Calu3 (cell line): ENCODE measurements at regions not wholly inside any gene's neighbourhood (a gene's known extent, or its start where the extent isn't known, plus 50 kb on each side); places are given as distances from the start of the nearest gene placed in this dataset.

ENCODE experiments used
- BruUV-seq: library from RNA; stranded (reverse); fragments of 400-500 nt; replicated peaks from 2 replicates; lab custom pipeline; 2021; lab: Mats Ljungman, UMichigan
- CTCF ChIA-PET: fragments of 300-600 bp; sonication (Branson Sonifier 250); formaldehyde crosslinking; loops from one replicate; lab custom pipeline; 2022; ENCODE audit warnings: antibody characterized with exemption; lab: Charles Lee
- DNase-seq: peaks from one replicate; pipeline ENCODE4 v3.0.0; 2022
- H3K27ac Mint-ChIP-seq: one replicate; pipeline ENCODE4 v1.8.0; 2022; ENCODE audit warnings: mixed read lengths; ENCODE audit not compliant: unreplicated experiment
- H3K27me3 Mint-ChIP-seq: one replicate; pipeline ENCODE4 v1.8.0; 2022; ENCODE audit warnings: mixed read lengths; ENCODE audit not compliant: unreplicated experiment
- H3K36me3 Mint-ChIP-seq: one replicate; pipeline ENCODE4 v1.8.0; 2022; ENCODE audit warnings: mild to moderate bottlenecking, moderate library complexity, mixed read lengths; ENCODE audit not compliant: insufficient read depth, unreplicated experiment
- H3K4me1 Mint-ChIP-seq: one replicate; pipeline ENCODE4 v1.8.0; 2022; ENCODE audit warnings: mild to moderate bottlenecking, low read depth, mixed read lengths; ENCODE audit not compliant: unreplicated experiment
- H3K4me3 Mint-ChIP-seq: one replicate; pipeline ENCODE4 v1.8.0; 2022; ENCODE audit warnings: mild to moderate bottlenecking, low read depth, moderate library complexity, mixed read lengths; ENCODE audit not compliant: unreplicated experiment
- H3K9me3 Mint-ChIP-seq: one replicate; pipeline ENCODE4 v1.8.0; 2022; ENCODE audit warnings: low read depth, mixed read lengths; ENCODE audit not compliant: unreplicated experiment
- intact Hi-C: fragments of 100-400 bp; cut with micrococcal nuclease; formaldehyde crosslinking; loops from one replicate; pipeline ENCODE4 v1.10.0; 2022; ENCODE audit not compliant: unreplicated experiment
- TF ChIP-seq, protein P1 (sequence below): fragments of 200-600 bp; IDR thresholded peaks from one replicate; pipeline ENCODE4 v1.8.0; 2022; ENCODE audit warnings: antibody characterized with exemption; ENCODE audit not compliant: unreplicated experiment

DNA sequence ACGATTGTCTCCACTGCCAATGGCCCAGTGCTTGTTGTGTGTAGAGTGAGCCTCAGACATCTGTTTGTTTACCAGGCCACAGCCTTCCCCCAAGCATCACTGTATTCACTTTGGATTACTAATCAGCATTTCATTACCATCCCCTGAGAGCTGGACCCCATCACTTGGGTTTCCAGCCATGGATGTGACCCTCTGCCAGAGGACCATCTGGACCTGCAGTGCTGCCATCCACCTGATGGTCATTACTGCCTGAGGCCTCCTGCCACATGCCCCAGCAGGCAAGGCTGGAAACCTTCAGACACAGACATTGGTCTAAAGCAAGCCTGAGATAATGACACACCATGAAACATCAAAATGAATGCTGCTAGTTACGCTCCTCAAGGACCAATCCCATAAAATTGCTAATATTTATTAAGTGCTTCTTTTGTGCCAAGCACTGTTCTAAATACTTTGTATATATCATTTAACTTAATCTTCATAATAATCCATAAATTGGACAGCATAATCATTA, 2096.3 kb upstream of the CELF4 start:
- CTCF ChIA-PET = no interaction called here
- no peak overlapping the region for H3K4me3 Mint-ChIP-seq
- no peak for DNase-seq

DNA sequence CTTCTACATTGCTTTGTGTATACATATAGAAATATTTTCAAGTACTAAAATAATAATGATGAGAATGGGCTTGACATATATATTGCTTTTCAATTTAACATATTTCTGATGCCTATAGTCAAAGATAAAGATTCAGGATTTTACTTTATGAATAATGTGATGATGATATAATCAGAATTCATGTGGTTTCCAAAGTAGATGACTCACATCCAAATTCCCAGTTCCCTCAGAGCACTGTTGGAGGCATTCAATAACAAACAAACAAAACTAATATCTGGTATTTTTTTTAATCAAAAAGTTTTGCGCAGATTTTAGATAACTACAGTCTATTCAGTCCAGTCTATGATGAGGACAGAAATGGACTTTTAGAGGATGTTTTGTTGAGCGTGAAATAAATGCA, 2094.5 kb upstream of the CELF4 start:
- H3K4me3 Mint-ChIP-seq = no peak overlapping the region
- H3K36me3 Mint-ChIP-seq = no peaks in the 10 kb centered on the region
- TF ChIP-seq, protein P1, sequence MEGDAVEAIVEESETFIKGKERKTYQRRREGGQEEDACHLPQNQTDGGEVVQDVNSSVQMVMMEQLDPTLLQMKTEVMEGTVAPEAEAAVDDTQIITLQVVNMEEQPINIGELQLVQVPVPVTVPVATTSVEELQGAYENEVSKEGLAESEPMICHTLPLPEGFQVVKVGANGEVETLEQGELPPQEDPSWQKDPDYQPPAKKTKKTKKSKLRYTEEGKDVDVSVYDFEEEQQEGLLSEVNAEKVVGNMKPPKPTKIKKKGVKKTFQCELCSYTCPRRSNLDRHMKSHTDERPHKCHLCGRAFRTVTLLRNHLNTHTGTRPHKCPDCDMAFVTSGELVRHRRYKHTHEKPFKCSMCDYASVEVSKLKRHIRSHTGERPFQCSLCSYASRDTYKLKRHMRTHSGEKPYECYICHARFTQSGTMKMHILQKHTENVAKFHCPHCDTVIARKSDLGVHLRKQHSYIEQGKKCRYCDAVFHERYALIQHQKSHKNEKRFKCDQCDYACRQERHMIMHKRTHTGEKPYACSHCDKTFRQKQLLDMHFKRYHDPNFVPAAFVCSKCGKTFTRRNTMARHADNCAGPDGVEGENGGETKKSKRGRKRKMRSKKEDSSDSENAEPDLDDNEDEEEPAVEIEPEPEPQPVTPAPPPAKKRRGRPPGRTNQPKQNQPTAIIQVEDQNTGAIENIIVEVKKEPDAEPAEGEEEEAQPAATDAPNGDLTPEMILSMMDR = no peak
- DNase-seq = no peak
- intact Hi-C loops = no loop called here
- BruUV-seq = no TSS peak
- no peaks in the 10 kb centered on the region for H3K4me1 Mint-ChIP-seq
- CTCF ChIA-PET = no interaction called here
- H3K27ac Mint-ChIP-seq = no peak overlapping the region
- no peaks in the 10 kb centered on the region for H3K9me3 Mint-ChIP-seq
- H3K27me3 Mint-ChIP-seq = no peaks in the 10 kb centered on the region

More for the DNA sequence above, 2096.3 kb upstream of the CELF4 start:
- no peak overlapping the region for H3K27ac Mint-ChIP-seq
- H3K27me3 Mint-ChIP-seq = no peaks in the 10 kb centered on the region
- no peaks in the 10 kb centered on the region for H3K36me3 Mint-ChIP-seq
- TF ChIP-seq, protein P1 = no peak
- H3K9me3 Mint-ChIP-seq = no peaks in the 10 kb centered on the region
- intact Hi-C loops = no loop called here
- no peaks in the 10 kb centered on the region for H3K4me1 Mint-ChIP-seq
- BruUV-seq = no TSS peak

DNA sequence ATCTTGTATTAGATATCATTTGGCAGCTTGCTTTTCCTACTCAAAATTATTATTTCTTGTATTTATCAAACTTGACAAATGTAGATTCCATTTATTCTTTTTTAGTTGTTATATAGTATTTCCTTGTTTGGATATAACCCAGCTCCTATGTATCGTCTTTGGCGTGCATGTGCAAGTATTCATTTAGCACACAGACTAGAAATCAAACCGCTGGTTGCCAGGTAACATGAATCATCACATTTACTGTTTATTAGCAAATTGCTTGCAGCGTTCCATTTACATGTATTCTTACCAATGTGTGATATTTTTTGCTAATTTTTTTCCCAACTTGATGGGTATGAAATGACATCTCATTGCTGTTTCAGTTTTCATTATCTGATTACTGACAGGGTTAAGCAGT, 2089.7 kb upstream of the CELF4 start:
- Mint-ChIP-seq H3K9me3 (no peaks in the 10 kb centered on the region), H3K27ac (no peak overlapping the region), H3K4me1 (no peaks in the 10 kb centered on the region), H3K27me3 (no peaks in the 10 kb centered on the region), H3K4me3 (no peak overlapping the region), H3K36me3 (no peaks in the 10 kb centered on the region)
- intact Hi-C loops = no loop called here
- CTCF ChIA-PET = no interaction called here
- TF ChIP-seq, protein P1 = no peak
- no TSS peak for BruUV-seq
- no peak for DNase-seq

DNA sequence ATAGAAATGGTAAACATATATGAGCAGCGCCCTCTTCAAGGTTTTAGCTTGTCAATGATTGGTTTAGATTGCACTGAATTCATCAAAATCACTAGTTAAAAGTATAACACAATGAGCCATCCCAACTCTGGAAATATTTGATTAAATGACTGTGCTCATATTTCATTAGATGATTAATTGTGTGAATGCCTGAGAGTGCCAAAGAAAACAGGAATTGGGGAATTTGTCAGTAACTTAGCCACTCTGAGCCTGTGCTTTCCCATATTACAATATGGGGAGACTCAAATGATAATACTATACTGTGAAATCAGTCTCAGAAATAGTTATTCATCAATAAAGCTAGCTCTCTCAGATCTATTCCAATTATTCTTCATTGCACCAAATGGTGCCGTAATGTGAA, 2087.6 kb upstream of the CELF4 start:
- no TSS peak for BruUV-seq
- no peaks in the 10 kb centered on the region for H3K27me3 Mint-ChIP-seq
- no peak for DNase-seq
- CTCF ChIA-PET = no interaction called here
- TF ChIP-seq, protein P1 = no peak
- intact Hi-C loops = no loop called here
- H3K9me3 Mint-ChIP-seq = no peaks in the 10 kb centered on the region
- H3K4me3 Mint-ChIP-seq = no peak overlapping the region
- H3K27ac Mint-ChIP-seq = no peak overlapping the region
- H3K4me1 Mint-ChIP-seq = peaks cover 12% of the 10 kb centered on the region
- H3K36me3 Mint-ChIP-seq = no peaks in the 10 kb centered on the region
